ENCODE measurements at regions not wholly inside any gene's neighbourhood (a gene's known extent, or its start where the extent isn't known, plus 50 kb on each side); places are given as distances from the start of the nearest gene placed in this dataset.

DNA sequence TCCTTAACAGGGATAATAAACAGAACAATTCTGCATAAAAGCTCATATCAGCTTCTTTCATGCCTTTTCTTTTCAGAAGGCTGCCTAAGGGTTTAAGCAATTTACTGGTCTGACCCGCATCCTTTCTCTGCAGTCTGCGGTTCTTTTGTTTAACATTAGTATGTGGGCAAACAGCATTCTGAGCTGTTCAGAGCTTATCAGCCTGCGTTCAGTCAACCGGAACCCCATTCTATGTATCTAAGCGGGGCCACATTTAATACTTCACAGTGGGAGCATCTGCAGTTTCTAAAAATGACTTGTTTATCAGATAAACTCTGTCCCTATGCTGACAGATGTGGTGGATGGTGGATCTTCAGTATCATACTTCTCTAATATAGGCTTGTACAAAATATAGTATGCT is 758.9 kb upstream of the MMS22L start:
- H3K27me3 ChIP-seq: peaks cover 4% of the 10 kb centered on the region
- 20 to 36% (median 25%) methylated on average over 5 of the region's 5 CpGs for WGBS, 4 donors
- H3K9me3 ChIP-seq (replicated peaks in 1 of 3): no peaks in the 10 kb centered on the region
- no peak for DNase-seq
- TF ChIP-seq POLR2A (IDR thresholded peaks at IDR 0.05): no peak
- no peak overlapping the region for H3K4me3 ChIP-seq
- no peaks in the 10 kb centered on the region for H3K4me1 ChIP-seq (replicated peaks in 1 of 2)
- intact Hi-C loops (cut with DNase I): no loop called here
- H3K36me3 ChIP-seq (replicated peaks in 1 of 2): no peaks in the 10 kb centered on the region
- no peak overlapping the region for H3K27ac ChIP-seq

DNA sequence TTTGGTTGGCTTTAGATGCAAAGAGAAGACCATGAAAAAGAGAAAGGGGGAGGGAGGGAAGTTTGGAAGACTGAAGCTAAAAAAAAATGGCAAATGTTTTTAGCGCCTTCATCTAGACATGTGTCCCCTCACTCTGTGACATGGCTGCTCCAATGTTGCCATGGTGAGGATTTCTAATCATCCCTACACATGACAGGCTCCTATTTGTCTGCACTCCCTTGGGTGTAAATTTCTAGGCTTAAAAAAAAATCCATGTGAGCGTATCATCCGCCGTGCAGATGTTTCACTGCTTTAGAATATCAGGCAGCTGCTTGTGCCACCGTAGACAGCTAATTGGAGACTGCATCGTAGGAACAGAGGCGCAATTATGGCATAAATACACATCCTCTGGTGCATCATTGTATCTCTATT is 761.1 kb upstream of the MMS22L start:
- intact Hi-C loops (cut with DNase I): no loop called here
- TF ChIP-seq POLR2A (IDR thresholded peaks at IDR 0.05): no peak
- TF ChIP-seq, protein P1, sequence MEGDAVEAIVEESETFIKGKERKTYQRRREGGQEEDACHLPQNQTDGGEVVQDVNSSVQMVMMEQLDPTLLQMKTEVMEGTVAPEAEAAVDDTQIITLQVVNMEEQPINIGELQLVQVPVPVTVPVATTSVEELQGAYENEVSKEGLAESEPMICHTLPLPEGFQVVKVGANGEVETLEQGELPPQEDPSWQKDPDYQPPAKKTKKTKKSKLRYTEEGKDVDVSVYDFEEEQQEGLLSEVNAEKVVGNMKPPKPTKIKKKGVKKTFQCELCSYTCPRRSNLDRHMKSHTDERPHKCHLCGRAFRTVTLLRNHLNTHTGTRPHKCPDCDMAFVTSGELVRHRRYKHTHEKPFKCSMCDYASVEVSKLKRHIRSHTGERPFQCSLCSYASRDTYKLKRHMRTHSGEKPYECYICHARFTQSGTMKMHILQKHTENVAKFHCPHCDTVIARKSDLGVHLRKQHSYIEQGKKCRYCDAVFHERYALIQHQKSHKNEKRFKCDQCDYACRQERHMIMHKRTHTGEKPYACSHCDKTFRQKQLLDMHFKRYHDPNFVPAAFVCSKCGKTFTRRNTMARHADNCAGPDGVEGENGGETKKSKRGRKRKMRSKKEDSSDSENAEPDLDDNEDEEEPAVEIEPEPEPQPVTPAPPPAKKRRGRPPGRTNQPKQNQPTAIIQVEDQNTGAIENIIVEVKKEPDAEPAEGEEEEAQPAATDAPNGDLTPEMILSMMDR (IDR thresholded peaks at IDR 0.05): no peak
- H3K4me3 ChIP-seq: no peak overlapping the region
- H3K36me3 ChIP-seq (replicated peaks in 1 of 2): no peaks in the 10 kb centered on the region
- no peak for DNase-seq
- no peak overlapping the region for H3K27ac ChIP-seq
- no peaks in the 10 kb centered on the region for H3K4me1 ChIP-seq (replicated peaks in 1 of 2)
- WGBS, 4 donors: 72 to 79% (median 75%) methylated on average over 7 of the region's 7 CpGs
- H3K27me3 ChIP-seq: peaks cover 4% of the 10 kb centered on the region
- H3K9me3 ChIP-seq (replicated peaks in 1 of 3): no peaks in the 10 kb centered on the region

GRCh38 chr6:98044791-98045470 is 761.9 kb upstream of the MMS22L start:
- H3K27me3 ChIP-seq: peaks cover 4% of the 10 kb centered on the region
- H3K27ac ChIP-seq: no peak overlapping the region
- no peaks in the 10 kb centered on the region for H3K9me3 ChIP-seq (replicated peaks in 1 of 3)
- H3K4me1 ChIP-seq (replicated peaks in 1 of 2): no peaks in the 10 kb centered on the region
- no peaks in the 10 kb centered on the region for H3K36me3 ChIP-seq (replicated peaks in 1 of 2)
- no peak overlapping the region for H3K4me3 ChIP-seq
- 35 to 46% (median 44%) methylated on average over 7 of the region's 7 CpGs for WGBS, 4 donors
- intact Hi-C loops (cut with DNase I): no loop called here
- no peak for DNase-seq
- TF ChIP-seq, protein P1 (IDR thresholded peaks at IDR 0.05): no peak
- TF ChIP-seq POLR2A (IDR thresholded peaks at IDR 0.05): no peak

GRCh38 chr6:98047164-98047563 is 764.1 kb upstream of the MMS22L start:
- 41 to 55% (median 46%) methylated on average over 2 of the region's 2 CpGs for WGBS, 4 donors
- Histone ChIP-seq H3K4me3 (no peak overlapping the region), H3K27ac (no peak overlapping the region), H3K9me3 (replicated peaks in 1 of 3) (no peaks in the 10 kb centered on the region), H3K4me1 (replicated peaks in 1 of 2) (no peaks in the 10 kb centered on the region), H3K36me3 (replicated peaks in 1 of 2) (no peaks in the 10 kb centered on the region), H3K27me3 (peaks cover 4% of the 10 kb centered on the region)
- TF ChIP-seq, protein P1 (IDR thresholded peaks at IDR 0.05): no peak
- no peak for TF ChIP-seq POLR2A (IDR thresholded peaks at IDR 0.05)
- no peak for DNase-seq
- intact Hi-C loops (cut with DNase I): no loop called here

- Histone ChIP-seq H3K27ac (no peak overlapping the region), H3K36me3 (replicated peaks in 1 of 2) (no peaks in the 10 kb centered on the region), H3K4me3 (no peak overlapping the region), H3K9me3 (replicated peaks in 1 of 3) (no peaks in the 10 kb centered on the region), H3K27me3 (peaks cover 4% of the 10 kb centered on the region), H3K4me1 (replicated peaks in 1 of 2) (no peaks in the 10 kb centered on the region)
- TF ChIP-seq, protein P1 (IDR thresholded peaks at IDR 0.05): no peak
- no peak for TF ChIP-seq POLR2A (IDR thresholded peaks at IDR 0.05)
- intact Hi-C loops (cut with DNase I): no loop called here
- DNase-seq: no peak
- 66 to 79% (median 71%) methylated on average over 3 of the region's 3 CpGs for WGBS, 4 donors
Observed at GRCh38 chr6:98047871-98048270, 764.9 kb upstream of the MMS22L start.
